Activated CD8-positive, alpha-beta T cell treated with anti-CD3 and anti-CD28 coated beads for 36 hours (primary cell): ENCODE measurements at regions not wholly inside any gene's neighbourhood (a gene's known extent, or its start where the extent isn't known, plus 50 kb on each side); places are given as distances from the start of the nearest gene placed in this dataset.

Experiments
- ATAC-seq: fragments of 200-7000 bp; cut with Tn5 transposase; one replicate; pipeline ENCODE4 v1.10.0; 2021; ENCODE audit warnings: mild to moderate bottlenecking, moderate library complexity
- CTCF ChIA-PET: fragments of 350-600 bp; sonication (Branson Sonifier 250); formaldehyde crosslinking; loops from one replicate; lab custom pipeline; 2021; ENCODE audit warnings: antibody characterized with exemption; lab: Charles Lee
- POLR2A ChIA-PET: fragments of 350-600 bp; sonication (Branson Sonifier 250); formaldehyde crosslinking; loops from one replicate; lab custom pipeline; 2021; ENCODE audit warnings: antibody characterized with exemption; lab: Charles Lee
- DNase-seq: peaks from one replicate; pipeline ENCODE4 v3.0.0-alpha.2; 2020
- H3K27ac Mint-ChIP-seq: one replicate; pipeline ENCODE4 v1.8.0; 2021; ENCODE audit warnings: mild to moderate bottlenecking, mixed read lengths
- H3K27me3 Mint-ChIP-seq: one replicate; pipeline ENCODE4 v1.8.0; 2021; ENCODE audit warnings: mixed read lengths
- H3K36me3 Mint-ChIP-seq: one replicate; pipeline ENCODE4 v1.8.0; 2021; ENCODE audit warnings: low read depth, mixed read lengths
- H3K4me1 Mint-ChIP-seq: one replicate; pipeline ENCODE4 v1.8.0; 2021; ENCODE audit warnings: low read depth, mixed read lengths
- H3K4me3 Mint-ChIP-seq: one replicate; pipeline ENCODE4 v1.8.0; 2021; ENCODE audit warnings: mild to moderate bottlenecking, moderate library complexity, mixed read lengths
- H3K9me3 Mint-ChIP-seq: one replicate; pipeline ENCODE4 v1.8.0; 2021; ENCODE audit warnings: mixed read lengths
- CTCF ChIP-seq: fragments of 200-600 bp; IDR thresholded peaks from one replicate; pipeline ENCODE4 v1.8.0; 2022; ENCODE audit warnings: antibody characterized with exemption, mild to moderate bottlenecking
- intact Hi-C: fragments of 100-400 bp; cut with micrococcal nuclease; formaldehyde crosslinking; loops from one replicate; pipeline ENCODE4 v1.10.0; 2022

DNA sequence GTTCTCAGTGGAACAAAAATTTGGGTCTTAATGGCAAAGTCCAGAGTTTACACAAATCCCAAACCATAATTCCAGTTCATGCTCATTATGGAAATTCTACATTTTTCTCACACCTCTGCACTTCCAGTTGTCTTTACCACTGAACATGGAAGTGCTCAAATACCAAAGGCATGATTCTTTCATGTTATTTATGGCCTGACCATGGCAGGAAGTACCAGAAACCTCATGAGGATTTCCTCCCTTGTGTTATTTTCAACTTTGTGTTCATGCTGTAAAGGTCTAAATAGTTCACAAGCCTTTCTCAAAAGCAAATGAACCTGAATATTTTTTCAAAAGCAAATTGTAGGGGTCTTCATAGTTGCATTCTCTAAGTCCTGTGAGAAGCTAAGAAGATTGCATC is 82.0 kb upstream of the ITGA1 start:
- intact Hi-C loops = loop anchor here (10.0 kb wide), 1 partner anchor 79 kb away; the partner anchor contains the start of genes ITGA1 and PELO
- DNase-seq (no peak), ATAC-seq (no peak)
- ChIA-PET POLR2A (no interaction called here), CTCF (interaction anchor here (1.1 kb wide), 1 partner anchor 13 kb away, joined by 3 read pairs; no protein-coding TSS in a partner anchor)
- H3K27ac Mint-ChIP-seq = no peak overlapping the region
- H3K27me3 Mint-ChIP-seq = peaks cover 2% of the 10 kb centered on the region
- TF ChIP-seq CTCF = no peak
- peaks cover 29% of the 10 kb centered on the region for H3K4me1 Mint-ChIP-seq
- H3K4me3 Mint-ChIP-seq = no peak overlapping the region
- H3K9me3 Mint-ChIP-seq = no peaks in the 10 kb centered on the region
- H3K36me3 Mint-ChIP-seq = no peaks in the 10 kb centered on the region

- TF ChIP-seq CTCF = no peak
- intact Hi-C loops = loop anchor here (10.0 kb wide), 1 partner anchor 78 kb away; the partner anchor contains the start of genes ITGA1 and PELO
- Mint-ChIP-seq H3K27ac (no peak overlapping the region), H3K4me3 (no peak overlapping the region), H3K36me3 (no peaks in the 10 kb centered on the region), H3K27me3 (peaks cover 2% of the 10 kb centered on the region), H3K4me1 (peaks cover 39% of the 10 kb centered on the region), H3K9me3 (no peaks in the 10 kb centered on the region)
- ATAC-seq = no peak
- ChIA-PET CTCF (interaction anchor here (0.9 to 1.1 kb wide), 2 partner anchors 14 to 93 kb away, joined by 3 read pairs; no protein-coding TSS in a partner anchor), POLR2A (no interaction called here)
- DNase-seq = no peak
These were observed 80.9 kb upstream of the ITGA1 start for GRCh38 chr5:52706775-52707174.

DNA sequence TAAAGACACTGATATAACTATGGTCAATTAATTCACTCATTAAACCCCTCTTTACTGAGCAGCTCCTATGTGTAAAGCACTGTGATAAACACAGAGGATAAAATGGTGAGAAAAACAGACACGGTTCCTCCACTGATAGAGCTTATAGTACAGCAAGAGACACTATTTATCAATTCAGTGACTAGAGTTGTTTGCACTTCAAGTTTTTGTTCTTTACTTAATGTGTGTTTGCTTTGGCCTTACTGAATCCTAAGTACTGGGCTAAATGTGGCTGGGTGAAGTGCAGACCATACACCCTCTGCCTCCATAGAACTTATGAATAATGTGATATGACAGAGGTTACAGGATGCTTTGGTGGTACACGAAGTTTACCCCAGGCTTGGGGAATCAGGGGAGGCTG is 80.1 kb upstream of the ITGA1 start:
- peaks cover 44% of the 10 kb centered on the region for H3K4me1 Mint-ChIP-seq
- POLR2A ChIA-PET = no interaction called here
- intact Hi-C loops = loop anchor here (10.0 kb wide), 1 partner anchor 77 kb away; the partner anchor contains the start of genes ITGA1 and PELO

DNA sequence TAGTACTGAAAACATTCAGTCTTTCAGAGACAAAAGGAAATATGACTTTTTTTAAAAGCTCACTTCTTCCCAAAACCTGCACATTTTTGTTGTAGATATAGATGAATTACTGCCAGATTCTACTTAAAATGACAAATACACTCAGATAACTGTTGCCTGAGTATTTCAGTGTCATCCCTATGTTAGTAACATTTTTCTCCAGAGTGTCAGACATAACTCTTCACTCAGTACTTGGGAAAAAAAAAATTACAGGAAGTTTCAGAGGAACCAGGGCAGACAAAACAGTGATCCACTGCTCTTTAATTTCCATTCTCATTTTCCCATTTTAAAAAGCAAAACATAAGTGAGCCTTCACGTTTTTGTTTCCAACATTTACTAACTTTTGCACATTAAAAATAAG is 79.3 kb upstream of the ITGA1 start:
- H3K4me1 Mint-ChIP-seq = peaks cover 49% of the 10 kb centered on the region
- no peak overlapping the region for H3K27ac Mint-ChIP-seq
- ChIA-PET POLR2A (no interaction called here), CTCF (no interaction called here)
- ATAC-seq = no peak
- no peak overlapping the region for H3K4me3 Mint-ChIP-seq
- no peaks in the 10 kb centered on the region for H3K9me3 Mint-ChIP-seq
- peaks cover 2% of the 10 kb centered on the region for H3K27me3 Mint-ChIP-seq
- no peak for DNase-seq
- H3K36me3 Mint-ChIP-seq = no peaks in the 10 kb centered on the region
- intact Hi-C loops = loop anchor here (10.0 kb wide), 1 partner anchor 76 kb away; the partner anchor contains the start of genes ITGA1 and PELO
- TF ChIP-seq CTCF = no peak

More for the DNA sequence above, 80.1 kb upstream of the ITGA1 start:
- no peak for ATAC-seq
- Mint-ChIP-seq H3K36me3 (no peaks in the 10 kb centered on the region), H3K9me3 (no peaks in the 10 kb centered on the region), H3K27me3 (peaks cover 2% of the 10 kb centered on the region), H3K27ac (no peak overlapping the region), H3K4me3 (no peak overlapping the region)
- CTCF ChIA-PET = interaction anchor here (0.9 kb wide), 1 partner anchor 92 kb away, joined by 3 read pairs; no protein-coding TSS in a partner anchor
- no peak for TF ChIP-seq CTCF
- DNase-seq = no peak

GRCh38 chr5:52709167-52709925 is 78.4 kb upstream of the ITGA1 start:
- Mint-ChIP-seq H3K9me3 (no peaks in the 10 kb centered on the region), H3K36me3 (no peaks in the 10 kb centered on the region), H3K27ac (peak overlapping the region; percentile 34), H3K27me3 (peaks cover 2% of the 10 kb centered on the region), H3K4me3 (no peak overlapping the region), H3K4me1 (peaks cover 49% of the 10 kb centered on the region)
- ChIA-PET POLR2A (interaction anchor here (1.5 kb wide), 1 partner anchor 90 kb away, joined by 4 read pairs; no protein-coding TSS in a partner anchor), CTCF (interaction anchor here (1.8 kb wide), 1 partner anchor 16 kb away, joined by 6 read pairs; no protein-coding TSS in a partner anchor)
- ATAC-seq (peak; percentile 82), DNase-seq (peak; percentile 63)
- intact Hi-C loops = loop anchor here (10.0 kb wide), 1 partner anchor 75 kb away; the partner anchor contains the start of genes ITGA1 and PELO
- no peak for TF ChIP-seq CTCF
